MM.1S (cell line): ENCODE measurements at regions not wholly inside any gene's neighbourhood (a gene's known extent, or its start where the extent isn't known, plus 50 kb on each side); places are given as distances from the start of the nearest gene placed in this dataset.

Source experiments
- DNase-seq: peaks from one replicate; pipeline ENCODE4 v3.0.0-alpha.2; 2015
- H2AFZ ChIP-seq: fragments of 300-600 bp; sonication (generic); 2 replicates; pipeline ENCODE4 v1.6.0; 2016; ENCODE audit warnings: antibody characterized with exemption, low read length
- H3F3A ChIP-seq: fragments of 300-600 bp; sonication (generic); 2 replicates; pipeline ENCODE4 v1.6.1; 2016; ENCODE audit warnings: mild to moderate bottlenecking, antibody characterized with exemption, low read length, moderate library complexity, mixed read lengths; ENCODE audit not compliant: insufficient read depth
- H3K27ac ChIP-seq: fragments of 300-600 bp; sonication (generic); 2 replicates; pipeline ENCODE4 v1.5.1; 2016; ENCODE audit warnings: mild to moderate bottlenecking, low read length
- H3K27me3 ChIP-seq: fragments of 300-600 bp; sonication (generic); replicated peaks from 2 replicates; pipeline ENCODE4 v1.6.0; 2016; ENCODE audit warnings: low read length; ENCODE audit not compliant: insufficient read depth
- H3K36me3 ChIP-seq: fragments of 300-600 bp; sonication (generic); replicated peaks from 2 replicates; pipeline ENCODE4 v1.6.1; 2016; ENCODE audit warnings: mild to moderate bottlenecking, low read length, mixed read lengths; ENCODE audit not compliant: insufficient read depth
- H3K4me1 ChIP-seq: fragments of 300-600 bp; sonication (generic); 2 replicates; pipeline ENCODE4 v1.6.1; 2016; ENCODE audit warnings: low read length, mixed read lengths
- H3K4me2 ChIP-seq: fragments of 300-600 bp; sonication (generic); 2 replicates; pipeline ENCODE4 v1.6.0; 2016; ENCODE audit warnings: low read depth, low read length
- H3K4me3 ChIP-seq: fragments of 300-600 bp; sonication (generic); 2 replicates; pipeline ENCODE4 v1.5.1; 2016; ENCODE audit warnings: low read length, mixed read lengths
- H3K79me2 ChIP-seq: fragments of 300-600 bp; sonication (generic); 2 replicates; pipeline ENCODE4 v1.6.1; 2016; ENCODE audit warnings: mixed run types, low read length, mixed read lengths
- H3K9ac ChIP-seq: fragments of 300-600 bp; sonication (generic); 2 replicates; pipeline ENCODE4 v1.6.1; 2016; ENCODE audit warnings: low read length, mixed read lengths
- H3K9me2 ChIP-seq: fragments of 300-600 bp; sonication (generic); replicated peaks from 2 replicates; pipeline ENCODE4 v1.6.1; 2016; ENCODE audit warnings: mild to moderate bottlenecking, low read length, mixed read lengths; ENCODE audit not compliant: insufficient read depth
- H3K9me3 ChIP-seq: fragments of 300-600 bp; sonication (generic); replicated peaks from 2 replicates; pipeline ENCODE4 v1.6.1; 2016; ENCODE audit warnings: mild to moderate bottlenecking, low read length, mixed read lengths; ENCODE audit not compliant: insufficient read depth
- H4K20me1 ChIP-seq: fragments of 300-600 bp; sonication (generic); 2 replicates; pipeline ENCODE4 v1.6.1; 2016; ENCODE audit warnings: mild to moderate bottlenecking, low read length, moderate library complexity, mixed read lengths; ENCODE audit not compliant: insufficient read depth
- CTCF ChIP-seq: fragments of 300-600 bp; sonication (generic); IDR thresholded peaks from 2 replicates; pipeline ENCODE4 v1.5.1; 2016; ENCODE audit warnings: antibody characterized with exemption, low read length, mixed read lengths
- EZH2 ChIP-seq: fragments of 300-600 bp; sonication (generic); optimal IDR thresholded peaks from 2 replicates; pipeline ENCODE3; 2017; ENCODE audit warnings: low read depth, mild to moderate bottlenecking, antibody characterized with exemption, low read length, mixed read lengths
- EZH2phosphoT487 ChIP-seq: fragments of 300-600 bp; sonication (generic); IDR thresholded peaks from 2 replicates; pipeline ENCODE4 v1.6.1; 2018; ENCODE audit warnings: antibody characterized with exemption, low read length

GRCh38 chr5:92588876-92589275 is 992.1 kb downstream of the NR2F1-AS1 start:
- Histone ChIP-seq H3K9me3 (no peaks in the 10 kb centered on the region), H2AFZ (no peak overlapping the region), H3F3A (no peaks in the 10 kb centered on the region), H3K27me3 (no peaks in the 10 kb centered on the region), H3K79me2 (no peaks in the 10 kb centered on the region), H3K36me3 (no peaks in the 10 kb centered on the region), H3K9ac (no peak overlapping the region), H3K4me3 (no peak overlapping the region), H3K4me1 (no peaks in the 10 kb centered on the region), H3K27ac (no peak overlapping the region), H3K9me2 (no peaks in the 10 kb centered on the region), H3K4me2 (no peak overlapping the region), H4K20me1 (no peaks in the 10 kb centered on the region)
- DNase-seq = no peak
- no peak for TF ChIP-seq CTCF
- no peak for TF ChIP-seq EZH2
- TF ChIP-seq EZH2phosphoT487 = no peak

- H3K9me3 ChIP-seq = no peaks in the 10 kb centered on the region
- H4K20me1 ChIP-seq = no peaks in the 10 kb centered on the region
- H3K79me2 ChIP-seq = no peaks in the 10 kb centered on the region
- no peaks in the 10 kb centered on the region for H3K36me3 ChIP-seq
- no peak overlapping the region for H3K4me2 ChIP-seq
- no peak for DNase-seq
- no peak overlapping the region for H3K9ac ChIP-seq
- TF ChIP-seq EZH2phosphoT487 (no peak), CTCF (no peak), EZH2 (no peak)
- peaks cover 7% of the 10 kb centered on the region; the same call in 1 of the 2 replicates for H3K4me1 ChIP-seq
- no peak overlapping the region for H2AFZ ChIP-seq
- no peak overlapping the region for H3K4me3 ChIP-seq
- no peaks in the 10 kb centered on the region for H3K27me3 ChIP-seq
- H3F3A ChIP-seq = no peaks in the 10 kb centered on the region
- H3K9me2 ChIP-seq = no peaks in the 10 kb centered on the region
- no peak overlapping the region for H3K27ac ChIP-seq
Observed at GRCh38 chr5:92581690-92582089, 999.3 kb downstream of the NR2F1-AS1 start.

GRCh38 chr5:92581249-92581648 is 999.8 kb downstream of the NR2F1-AS1 start:
- H3K9me3 ChIP-seq = no peaks in the 10 kb centered on the region
- no peak overlapping the region; the same call in 1 of the 2 replicates for H3K27ac ChIP-seq
- TF ChIP-seq CTCF = no peak

More at GRCh38 chr5:92581249-92581648, 999.8 kb downstream of the NR2F1-AS1 start:
- no peaks in the 10 kb centered on the region for H3K79me2 ChIP-seq
- H3K4me3 ChIP-seq = no peak overlapping the region
- H3K27me3 ChIP-seq = no peaks in the 10 kb centered on the region
- H3K36me3 ChIP-seq = no peaks in the 10 kb centered on the region
- peaks cover 7% of the 10 kb centered on the region; the same call in 1 of the 2 replicates for H3K4me1 ChIP-seq
- no peaks in the 10 kb centered on the region for H3K9me2 ChIP-seq
- no peak overlapping the region for H3K4me2 ChIP-seq
- no peak for DNase-seq
- no peak overlapping the region for H2AFZ ChIP-seq
- no peaks in the 10 kb centered on the region for H4K20me1 ChIP-seq
- no peak overlapping the region for H3K9ac ChIP-seq
- no peaks in the 10 kb centered on the region for H3F3A ChIP-seq
